WTC11 (cell line): ENCODE measurements at regions not wholly inside any gene's neighbourhood (a gene's known extent, or its start where the extent isn't known, plus 50 kb on each side); places are given as distances from the start of the nearest gene placed in this dataset.

Experiments used
- ATAC-seq: fragments of 200-7000 bp; cut with Tn5 transposase; 2 replicates; pipeline ENCODE4 v1.10.0; 2021; ENCODE audit warnings: mild to moderate bottlenecking, moderate library complexity
- CTCF ChIA-PET: fragments of 300-600 bp; sonication (Branson Sonifier 250); formaldehyde crosslinking; loops from one replicate; lab custom pipeline; 2021; ENCODE audit warnings: antibody characterized with exemption; lab: Charles Lee
- POLR2A ChIA-PET: fragments of 350-600 bp; sonication (Branson Sonifier 250); formaldehyde crosslinking; loops from one replicate; lab custom pipeline; 2021; ENCODE audit warnings: antibody characterized with exemption; lab: Charles Lee
- DNase-seq: peaks from one replicate; pipeline ENCODE4 v3.0.0; 2021; ENCODE audit warnings: low spot score
- H3K27ac Mint-ChIP-seq: 2 replicates; pipeline ENCODE4 v1.8.0; 2021; ENCODE audit warnings: mixed read lengths
- H3K27me3 Mint-ChIP-seq: 2 replicates; pipeline ENCODE4 v1.8.0; 2021; ENCODE audit warnings: low read depth, mild to moderate bottlenecking, moderate library complexity, mixed read lengths
- H3K36me3 Mint-ChIP-seq: 2 replicates; pipeline ENCODE4 v1.8.0; 2021; ENCODE audit warnings: mixed read lengths
- H3K4me1 Mint-ChIP-seq: 2 replicates; pipeline ENCODE4 v1.8.0; 2022; ENCODE audit warnings: mixed read lengths
- H3K4me3 Mint-ChIP-seq: 2 replicates; pipeline ENCODE4 v1.8.0; 2021; ENCODE audit warnings: mild to moderate bottlenecking, moderate library complexity, mixed read lengths
- H3K9me3 Mint-ChIP-seq: 2 replicates; pipeline ENCODE4 v1.8.0; 2021; ENCODE audit warnings: mixed read lengths
- ARID4B ChIP-seq: sonication (generic); formaldehyde crosslinking; IDR thresholded peaks from 2 replicates; pipeline ENCODE4 v1.8.0; 2023; ENCODE audit warnings: missing genetic modification reagents, mild to moderate bottlenecking, borderline replicate concordance
- CREB1 ChIP-seq: sonication (generic); formaldehyde crosslinking; IDR thresholded peaks from 2 replicates; pipeline ENCODE4 v1.8.0; 2023; ENCODE audit warnings: mild to moderate bottlenecking, missing genetic modification reagents
- ESRRA ChIP-seq: sonication (generic); formaldehyde crosslinking; IDR thresholded peaks from 2 replicates; pipeline ENCODE4 v1.8.1; 2022; ENCODE audit warnings: mild to moderate bottlenecking, missing genetic modification reagents, borderline replicate concordance
- FOXJ3 ChIP-seq: sonication (generic); formaldehyde crosslinking; IDR thresholded peaks from 2 replicates; pipeline ENCODE4 v1.9.0; 2021; ENCODE audit warnings: missing genetic modification reagents, mild to moderate bottlenecking, borderline replicate concordance
- IRF1 ChIP-seq: sonication (generic); formaldehyde crosslinking; IDR thresholded peaks from 2 replicates; pipeline ENCODE4 v1.8.0; 2023; ENCODE audit warnings: missing genetic modification reagents
- MXD4 ChIP-seq: fragments of 250-450 bp; sonication (Bioruptor Pico); IDR thresholded peaks from 2 replicates; pipeline ENCODE4 v1.8.0; 2021; ENCODE audit warnings: mild to moderate bottlenecking, moderate library complexity, borderline replicate concordance
- NFYB ChIP-seq: sonication (generic); formaldehyde crosslinking; conservative IDR thresholded peaks from 2 replicates; pipeline ENCODE4 v1.8.0; 2022; ENCODE audit warnings: low read depth, missing genetic modification reagents
- NR3C1 ChIP-seq: sonication (generic); formaldehyde crosslinking; conservative IDR thresholded peaks from 2 replicates; pipeline ENCODE4 v1.8.1; 2023; ENCODE audit warnings: low read depth, mild to moderate bottlenecking, missing genetic modification reagents
- PRDM15 ChIP-seq: sonication (generic); formaldehyde crosslinking; IDR thresholded peaks from 2 replicates; pipeline ENCODE4 v1.8.0; 2022; ENCODE audit warnings: missing genetic modification reagents
- SMAD4 ChIP-seq: sonication (generic); formaldehyde crosslinking; IDR thresholded peaks from 2 replicates; pipeline ENCODE4 v1.8.0; 2022; ENCODE audit warnings: mild to moderate bottlenecking, missing genetic modification reagents
- STAT6 ChIP-seq: sonication (generic); formaldehyde crosslinking; conservative IDR thresholded peaks from 2 replicates; pipeline ENCODE4 v1.8.1; 2023; ENCODE audit warnings: mild to moderate bottlenecking, low read depth, missing genetic modification reagents, moderate library complexity
- USF1 ChIP-seq: sonication (generic); formaldehyde crosslinking; IDR thresholded peaks from 2 replicates; pipeline ENCODE4 v1.8.0; 2022; ENCODE audit warnings: mild to moderate bottlenecking, missing genetic modification reagents
- ZMAT4 ChIP-seq: fragments of 250-450 bp; sonication (Bioruptor Pico); IDR thresholded peaks from 2 replicates; pipeline ENCODE4 v1.9.0; 2021; ENCODE audit warnings: mild to moderate bottlenecking
- ZNF512 ChIP-seq: sonication (generic); formaldehyde crosslinking; IDR thresholded peaks from 2 replicates; pipeline ENCODE4 v1.8.1; 2022; ENCODE audit warnings: missing genetic modification reagents, borderline replicate concordance
- ZNF671 ChIP-seq: fragments of 250-450 bp; sonication (Bioruptor Pico); IDR thresholded peaks from 2 replicates; pipeline ENCODE4 v1.8.0; 2021; ENCODE audit warnings: mild to moderate bottlenecking

- TF ChIP-seq STAT6 (CRISPR knock-in tag) = no peak
- TF ChIP-seq NFYB (CRISPR knock-in tag) = no peak
- no peak for TF ChIP-seq FOXJ3 (CRISPR knock-in tag)
- no peak for TF ChIP-seq ZNF512 (CRISPR knock-in tag)
- no peak for TF ChIP-seq ZNF671 (CRISPR knock-in tag)
- TF ChIP-seq SMAD4 (CRISPR knock-in tag) = no peak
- no peak for TF ChIP-seq MXD4 (CRISPR knock-in tag)
- TF ChIP-seq NR3C1 (CRISPR knock-in tag) = no peak
- TF ChIP-seq USF1 (CRISPR knock-in tag) = no peak
- no peak for TF ChIP-seq CREB1 (CRISPR knock-in tag)
- TF ChIP-seq, all 79 proteins: peak for 0
Observed at GRCh38 chr6:156617941-156618340, 159.2 kb upstream of the ARID1B start (continued).

GRCh38 chr6:156617376-156617775 lies 159.8 kb upstream of the ARID1B start:
- H3K4me3 Mint-ChIP-seq = no peak overlapping the region
- ChIA-PET POLR2A (no interaction called here), CTCF (no interaction called here)
- peaks cover 15% of the 10 kb centered on the region for H3K4me1 Mint-ChIP-seq
- ATAC-seq (no peak), DNase-seq (no peak)
- TF ChIP-seq PRDM15 (CRISPR knock-in tag) (no peak), ESRRA (CRISPR knock-in tag) (no peak)
- peaks cover 3% of the 10 kb centered on the region for H3K27me3 Mint-ChIP-seq
- H3K9me3 Mint-ChIP-seq = peaks cover 31% of the 10 kb centered on the region
- peaks cover 27% of the 10 kb centered on the region for H3K36me3 Mint-ChIP-seq
- no peak overlapping the region for H3K27ac Mint-ChIP-seq

- no peak for ATAC-seq
- Mint-ChIP-seq H3K27me3 (peaks cover 6% of the 10 kb centered on the region), H3K9me3 (peaks cover 39% of the 10 kb centered on the region), H3K4me3 (no peak overlapping the region), H3K36me3 (peaks cover 35% of the 10 kb centered on the region), H3K27ac (no peak overlapping the region), H3K4me1 (peaks cover 15% of the 10 kb centered on the region)
- ChIA-PET POLR2A (no interaction called here), CTCF (no interaction called here)
- DNase-seq = no peak
- TF ChIP-seq ZMAT4 (CRISPR knock-in tag) (no peak), ARID4B (CRISPR knock-in tag) (no peak), IRF1 (no peak), NR3C1 (CRISPR knock-in tag) (no peak), ZNF671 (CRISPR knock-in tag) (no peak), STAT6 (CRISPR knock-in tag) (no peak), CREB1 (CRISPR knock-in tag) (no peak)
Observed at GRCh38 chr6:156616495-156616894, 160.7 kb upstream of the ARID1B start.
